CD14-positive monocyte (primary cell): ENCODE measurements at regions not wholly inside any gene's neighbourhood (a gene's known extent, or its start where the extent isn't known, plus 50 kb on each side); places are given as distances from the start of the nearest gene placed in this dataset.

ENCODE experiments used
- DNase-seq, 3 donors: peaks; one replicate each; pipeline ENCODE4 v3.0.0-alpha.2; 2011 to 2022
- H2AFZ ChIP-seq: 2 replicates; pipeline ENCODE4 v1.6.0; 2012; ENCODE audit warnings: mild to moderate bottlenecking, low read depth, low read length, inconsistent platforms; ENCODE audit not compliant: insufficient read depth, poor library complexity, severe bottlenecking
- H3K27ac ChIP-seq, 2 donors: 1 replicate in 1 of 2; 2 replicates in 1 of 2; pipeline ENCODE4 v1.5.1; 2012 to 2013; ENCODE audit warnings: low read length in 2 of 2, control low read depth in 1 of 2, inconsistent platforms in 1 of 2, low read depth in 1 of 2, mild to moderate bottlenecking in 1 of 2
- H3K27me3 ChIP-seq, 2 donors: one replicate each; pipeline versions ENCODE4 v1.6.0 to v1.6.1; 2011 to 2013; ENCODE audit warnings: low read length in 2 of 2; ENCODE audit not compliant: control insufficient read depth in 2 of 2, insufficient read depth in 2 of 2
- H3K36me3 ChIP-seq, 2 donors: replicated peaks in 1 of 2; 1 replicate in 1 of 2; 2 replicates in 1 of 2; pipeline versions ENCODE4 v1.5.1 to v1.6.1; 2012 to 2013; ENCODE audit warnings: low read length in 2 of 2, control low read depth in 1 of 2, inconsistent platforms in 1 of 2, mild to moderate bottlenecking in 1 of 2; ENCODE audit not compliant: insufficient read depth in 2 of 2, control insufficient read depth in 1 of 2
- H3K4me1 ChIP-seq, 2 donors: 1 replicate in 1 of 2; 2 replicates in 1 of 2; pipeline versions ENCODE4 v1.5.1 to v1.6.1; 2012 to 2013; ENCODE audit warnings: low read length in 2 of 2, control low read depth in 1 of 2, inconsistent platforms in 1 of 2, mild to moderate bottlenecking in 1 of 2, moderate library complexity in 1 of 2; ENCODE audit not compliant: insufficient read depth in 2 of 2, control insufficient read depth in 1 of 2
- H3K4me2 ChIP-seq: replicated peaks from 2 replicates; pipeline ENCODE3; 2012; ENCODE audit warnings: low read length, moderate library complexity, mild to moderate bottlenecking; ENCODE audit not compliant: poor library complexity, severe bottlenecking; ENCODE audit errors: extremely low read depth
- H3K4me3 ChIP-seq, 3 experiments: fragments of 200-600 bp in 1 of 3; sonication (generic) in 1 of 3; replicated peaks in 1 of 3; 1 replicate in 2 of 3; 2 replicates in 1 of 3; pipeline ENCODE4 v1.5.1; 2011 to 2013; ENCODE audit warnings: low read length in 3 of 3, mild to moderate bottlenecking in 3 of 3, control low read depth in 2 of 3, low read depth in 2 of 3, inconsistent platforms in 1 of 3, moderate library complexity in 1 of 3
- H3K79me2 ChIP-seq: 2 replicates; pipeline ENCODE4 v1.6.0; 2012; ENCODE audit warnings: mild to moderate bottlenecking, control low read depth, inconsistent platforms, low read length, moderate library complexity; ENCODE audit not compliant: insufficient read depth
- H3K9ac ChIP-seq: 2 replicates; pipeline ENCODE4 v1.6.0; 2017; ENCODE audit warnings: low read length, mild to moderate bottlenecking; ENCODE audit not compliant: insufficient read depth, poor library complexity, severe bottlenecking
- H3K9me3 ChIP-seq, 2 donors: replicated peaks in 1 of 2; 1 replicate in 1 of 2; 2 replicates in 1 of 2; pipeline versions ENCODE4 v1.5.1 to v1.6.1; 2012 to 2013; ENCODE audit warnings: low read length in 2 of 2, control low read depth in 1 of 2; ENCODE audit not compliant: control insufficient read depth in 1 of 2, insufficient read depth in 1 of 2
- H4K20me1 ChIP-seq: 2 replicates; pipeline ENCODE4 v1.6.0; 2012; ENCODE audit warnings: mild to moderate bottlenecking, low read length, control low read depth, moderate library complexity; ENCODE audit not compliant: insufficient read depth
- H3K27ac Mint-ChIP-seq, 7 donors: one replicate each; pipeline ENCODE4 v1.8.0; 2020; ENCODE audit warnings: mild to moderate bottlenecking in 7 of 7, mixed read lengths in 7 of 7, moderate library complexity in 6 of 7, inconsistent platforms in 2 of 7
- H3K27me3 Mint-ChIP-seq, 3 donors: one replicate each; pipeline ENCODE4 v1.8.0; 2021 to 2022; ENCODE audit warnings: low read depth in 3 of 3, mild to moderate bottlenecking in 3 of 3, mixed read lengths in 3 of 3, moderate library complexity in 3 of 3, inconsistent platforms in 1 of 3
- H3K36me3 Mint-ChIP-seq, 2 donors: one replicate each; pipeline ENCODE4 v1.8.0; 2020; ENCODE audit warnings: mixed read lengths in 2 of 2, inconsistent platforms in 1 of 2, mild to moderate bottlenecking in 1 of 2
- H3K4me1 Mint-ChIP-seq: one replicate; pipeline ENCODE4 v1.8.0; 2020; ENCODE audit warnings: mild to moderate bottlenecking, mixed read lengths
- H3K4me3 Mint-ChIP-seq, 2 donors: one replicate each; pipeline ENCODE4 v1.8.0; 2020; ENCODE audit warnings: mild to moderate bottlenecking in 2 of 2, mixed read lengths in 2 of 2, moderate library complexity in 1 of 2
- H3K9me3 Mint-ChIP-seq, 7 donors: one replicate each; pipeline ENCODE4 v1.8.0; 2020 to 2022; ENCODE audit warnings: mixed read lengths in 7 of 7, mild to moderate bottlenecking in 6 of 7, moderate library complexity in 6 of 7, inconsistent platforms in 2 of 7
- CTCF ChIP-seq: fragments of 200-600 bp; IDR thresholded peaks from one replicate; pipeline ENCODE4 v1.8.0; 2022; ENCODE audit warnings: antibody characterized with exemption, mild to moderate bottlenecking
- WGBS: methylation state at CpG from one replicate; pipeline ENCODE4 v1.1.5; 2013; ENCODE audit warnings: missing lambda C conversion rate; ENCODE audit not compliant: insufficient coverage; 5-methylcytosine and 5-hydroxymethylcytosine counted together
- intact Hi-C, 2 donors: fragments of 100-400 bp; cut with micrococcal nuclease; formaldehyde crosslinking; loops; one replicate each; pipeline versions ENCODE4 v1.15.0 to v1.15.1; 2023

- Histone ChIP-seq H3K4me2 (no peak overlapping the region), H3K27me3 (no peaks in the 10 kb centered on the region), H3K9me3 (no peaks in the 10 kb centered on the region), H3K9ac (no peak overlapping the region), H3K27ac (no peak overlapping the region), H3K4me3 (no peak overlapping the region), H3K4me1 (no peaks in the 10 kb centered on the region), H4K20me1 (no peaks in the 10 kb centered on the region), H3K36me3 (no peaks in the 10 kb centered on the region), H2AFZ (no peak overlapping the region), H3K79me2 (no peaks in the 10 kb centered on the region)
- H3K4me1 Mint-ChIP-seq: peaks cover 8% of the 10 kb centered on the region
- H3K27ac Mint-ChIP-seq: no peak overlapping the region
- intact Hi-C loops: no loop called here
- DNase-seq: no peak
- no peaks in the 10 kb centered on the region for H3K27me3 Mint-ChIP-seq
- no peak overlapping the region for H3K4me3 Mint-ChIP-seq
- H3K9me3 Mint-ChIP-seq: peaks cover 0 to 8% (median 2%) of the 10 kb centered on the region in 7 donors
- H3K36me3 Mint-ChIP-seq: no peaks in the 10 kb centered on the region
- no peak for TF ChIP-seq CTCF
Observed at GRCh38 chr13:70708775-70709174, 600.5 kb upstream of the KLHL1 start.

GRCh38 chr13:70703755-70704154 lies 595.5 kb upstream of the KLHL1 start:
- DNase-seq: no peak
- Histone ChIP-seq H3K27ac (no peak overlapping the region), H3K36me3 (no peaks in the 10 kb centered on the region), H3K9me3 (no peaks in the 10 kb centered on the region), H3K27me3 (no peaks in the 10 kb centered on the region), H3K4me1 (no peaks in the 10 kb centered on the region), H3K79me2 (no peaks in the 10 kb centered on the region), H3K4me3 (no peak overlapping the region), H3K4me2 (no peak overlapping the region), H4K20me1 (no peaks in the 10 kb centered on the region), H2AFZ (no peak overlapping the region), H3K9ac (no peak overlapping the region)
- H3K36me3 Mint-ChIP-seq: no peaks in the 10 kb centered on the region
- intact Hi-C loops: no loop called here
- no peak overlapping the region for H3K4me3 Mint-ChIP-seq
- no peaks in the 10 kb centered on the region for H3K27me3 Mint-ChIP-seq
- H3K27ac Mint-ChIP-seq: no peak overlapping the region
- no peak for TF ChIP-seq CTCF
- H3K4me1 Mint-ChIP-seq: no peaks in the 10 kb centered on the region
- peaks cover 0 to 7% (median 4%) of the 10 kb centered on the region in 7 donors for H3K9me3 Mint-ChIP-seq
- WGBS: 95% methylated on average over 4 of the region's 4 CpGs
